Ammon's horn (tissue), 1 donor: ENCODE measurements at regions not wholly inside any gene's neighbourhood (a gene's known extent, or its start where the extent isn't known, plus 50 kb on each side); places are given as distances from the start of the nearest gene placed in this dataset.
"Not testable (repeated sequence)": the region's sequence is repeated elsewhere in the genome, so short reads cannot be mapped to it uniquely, and the experiment has no call there.

Experiments used
- DNase-seq: peaks from one replicate; pipeline ENCODE4 v3.0.0-alpha.2; 2016; ENCODE audit warnings: low spot score

DNA sequence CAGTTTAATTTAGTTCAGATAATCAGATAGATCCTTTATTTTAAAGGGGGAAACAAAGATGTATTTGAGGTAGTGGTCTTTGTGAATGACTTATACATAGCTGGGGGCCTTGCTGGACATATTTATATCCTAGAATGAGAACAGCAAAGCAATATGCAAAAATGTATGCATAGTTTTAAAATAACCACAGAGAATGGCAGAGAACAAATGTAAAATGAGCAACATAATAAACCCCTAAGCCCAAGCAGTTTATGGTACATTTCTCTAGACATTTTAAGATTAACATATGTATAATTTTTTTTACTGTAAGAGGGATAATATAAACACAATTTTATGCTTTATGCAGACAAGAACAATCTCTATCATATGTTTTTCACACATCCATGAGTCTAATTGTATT, 434.2 kb upstream of the SMIM31 start:
- no peak for DNase-seq

DNA sequence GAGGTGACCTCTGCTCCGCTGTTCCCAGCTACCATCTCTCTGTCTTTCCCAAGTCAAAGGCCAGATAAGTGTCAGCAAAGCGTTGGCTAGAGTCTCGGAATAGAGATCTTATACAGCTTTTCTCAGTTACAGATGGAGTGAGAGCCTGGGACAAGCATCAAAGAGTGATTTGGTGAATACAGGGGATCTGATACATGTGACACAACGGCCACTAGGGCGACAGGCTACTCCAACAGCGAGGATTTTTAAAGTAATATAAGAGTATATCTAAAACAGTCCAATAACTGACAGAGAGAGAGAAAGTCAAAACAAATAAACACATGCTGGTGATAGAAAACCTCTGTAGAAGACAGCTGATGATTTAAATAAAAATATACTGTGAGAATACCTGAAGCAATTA, 433.1 kb upstream of the SMIM31 start:
- DNase-seq = no peak

DNA sequence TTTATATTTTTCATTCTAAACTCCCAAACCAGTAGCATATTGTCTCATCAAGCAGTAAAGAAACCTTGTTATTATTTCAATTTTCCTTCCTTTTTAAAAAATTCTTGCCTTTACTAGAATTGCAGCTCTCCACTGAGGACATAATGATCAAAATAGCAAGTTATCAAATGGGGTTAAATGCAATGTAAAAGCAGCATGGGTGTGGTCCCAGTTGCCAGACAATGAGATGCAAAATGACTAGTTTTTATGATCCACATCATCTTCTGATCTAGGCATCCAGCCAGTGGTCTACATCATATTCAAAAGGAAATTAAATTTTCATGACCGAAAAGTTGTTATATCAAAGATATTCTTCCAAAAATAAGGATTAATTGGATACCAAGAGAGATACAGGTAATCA, 427.9 kb upstream of the SMIM31 start:
- no peak for DNase-seq

DNA sequence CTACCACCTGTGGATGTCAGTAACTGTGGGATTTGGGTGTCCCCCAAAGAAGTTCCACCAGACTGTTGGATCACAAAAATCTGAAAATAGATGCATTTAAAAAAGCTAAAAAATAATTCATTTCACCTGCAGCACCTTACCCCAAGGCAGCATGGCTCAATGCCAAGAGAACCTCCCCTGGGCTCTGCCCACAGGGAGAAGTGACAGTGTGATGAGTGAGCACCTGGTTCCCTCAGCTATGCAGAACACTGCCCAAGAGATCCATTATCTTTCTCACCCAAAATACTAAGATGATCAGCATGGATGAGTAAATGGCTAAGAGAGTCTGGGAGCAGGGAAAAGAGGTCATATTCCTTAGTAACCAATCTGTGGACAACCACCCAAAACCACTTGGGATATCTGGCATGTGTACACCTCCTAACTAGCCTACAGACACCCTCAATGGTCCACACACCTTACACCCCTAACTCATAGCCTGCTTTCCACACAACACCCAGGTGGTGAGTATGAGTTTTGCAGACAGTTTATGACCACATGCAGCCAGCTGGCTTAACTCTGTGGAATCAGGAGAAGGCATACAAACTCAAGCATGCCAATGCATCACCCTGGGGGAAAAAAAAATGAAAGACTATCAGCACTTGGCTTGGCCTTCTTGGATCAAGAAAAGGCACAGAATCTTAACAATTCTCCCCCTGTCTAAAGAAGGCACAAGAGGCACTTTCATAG, 416.5 kb upstream of the SMIM31 start:
- no peak for DNase-seq

DNA sequence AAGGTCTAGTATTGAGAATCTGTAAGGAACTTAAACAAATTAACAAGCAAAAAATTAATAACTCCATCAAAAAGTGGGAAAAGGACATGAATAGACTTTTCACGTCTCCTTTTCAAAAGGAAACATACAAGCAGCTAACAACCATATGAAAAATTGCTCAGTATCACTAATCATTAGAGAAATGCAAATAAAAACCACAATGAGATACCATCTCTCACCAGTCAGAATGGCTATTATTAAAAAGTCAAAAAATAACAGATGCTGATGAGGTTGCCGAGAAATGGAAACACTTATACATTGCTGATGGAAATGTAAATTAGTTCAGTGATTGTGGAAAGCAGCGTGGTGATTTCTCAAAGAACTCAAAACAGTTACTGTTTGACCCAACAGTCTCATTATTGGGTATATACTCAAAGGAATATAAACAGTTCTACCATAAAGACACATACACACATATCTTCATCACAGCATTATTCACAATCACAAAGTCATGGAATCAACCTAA, 410.4 kb upstream of the SMIM31 start:
- DNase-seq = no peak

DNA sequence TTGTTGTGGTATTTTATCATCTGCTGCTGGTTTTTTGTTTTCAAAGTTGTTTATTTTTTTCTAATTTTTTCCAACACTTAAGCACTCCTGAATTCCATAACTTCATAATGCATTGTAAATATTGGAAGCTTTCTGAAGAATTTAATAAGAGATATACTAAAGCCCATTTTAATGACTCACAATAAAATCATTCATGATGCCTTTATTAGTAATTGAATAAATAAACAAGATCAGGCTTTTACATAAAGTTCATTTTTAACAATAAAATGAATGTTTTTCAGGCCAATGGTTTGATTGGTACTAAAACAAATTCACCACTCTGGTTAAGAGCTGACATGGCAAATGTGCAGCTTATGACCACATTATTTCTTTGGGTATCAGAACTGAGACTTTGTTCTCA, 408.2 kb upstream of the SMIM31 start:
- no peak for DNase-seq

DNA sequence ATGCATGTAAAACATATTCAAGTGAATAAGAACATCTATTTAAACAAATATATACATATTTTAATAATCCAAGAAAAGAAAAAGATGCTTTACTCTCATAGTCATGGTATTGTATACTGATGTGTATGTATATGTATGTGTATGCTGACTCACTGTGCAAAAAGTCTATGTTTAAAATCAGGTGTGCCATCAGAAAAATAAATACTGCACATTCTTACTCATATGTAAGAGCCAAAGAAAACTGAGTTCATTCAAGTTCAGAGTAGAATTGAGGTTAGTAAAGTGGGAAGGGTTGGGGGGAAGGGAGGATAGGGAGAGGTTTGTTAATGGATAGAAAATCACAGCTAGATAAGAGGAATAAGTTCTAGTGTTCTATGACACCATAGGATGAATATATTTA, 403.9 kb upstream of the SMIM31 start:
- DNase-seq = no peak

DNA sequence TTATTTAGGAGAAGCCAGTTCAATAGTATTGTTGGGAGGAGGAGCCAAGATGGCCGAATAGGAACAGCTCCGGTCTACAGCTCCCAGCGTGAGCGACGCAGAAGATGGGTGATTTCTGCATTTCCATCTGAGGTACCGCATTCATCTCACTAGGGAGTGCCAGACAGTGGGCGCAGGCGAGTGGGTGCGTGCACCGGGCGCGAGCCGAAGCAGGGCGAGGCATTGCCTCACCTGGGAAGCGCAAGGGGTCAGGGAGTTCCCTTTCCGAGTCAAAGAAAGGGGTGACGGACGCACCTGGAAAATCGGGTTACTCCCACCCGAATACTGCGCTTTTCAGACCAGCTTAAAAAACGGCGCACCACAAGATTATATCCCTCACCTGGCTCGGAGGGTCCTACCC, 403.2 kb upstream of the SMIM31 start:
- DNase-seq = not testable (repeated sequence)

DNA sequence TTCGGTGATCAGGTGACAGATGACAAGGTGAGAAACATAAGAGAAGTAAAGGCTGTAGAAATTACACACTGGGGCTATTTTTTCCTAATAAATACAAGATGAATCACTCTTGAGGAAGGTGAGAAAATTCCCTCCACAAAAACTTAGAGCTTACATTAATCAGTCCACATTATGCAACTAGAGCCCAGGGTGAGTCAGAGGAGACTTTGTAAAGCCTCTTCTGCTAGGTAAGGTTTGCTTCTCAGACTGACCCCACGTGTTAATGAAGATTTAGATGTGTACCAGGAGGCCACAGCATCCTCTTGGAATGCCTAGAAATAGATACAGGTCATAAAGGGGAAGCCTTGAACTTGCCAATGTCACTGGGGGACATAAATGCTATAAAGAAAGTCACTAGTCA, 396.0 kb upstream of the SMIM31 start:
- DNase-seq = no peak

DNA sequence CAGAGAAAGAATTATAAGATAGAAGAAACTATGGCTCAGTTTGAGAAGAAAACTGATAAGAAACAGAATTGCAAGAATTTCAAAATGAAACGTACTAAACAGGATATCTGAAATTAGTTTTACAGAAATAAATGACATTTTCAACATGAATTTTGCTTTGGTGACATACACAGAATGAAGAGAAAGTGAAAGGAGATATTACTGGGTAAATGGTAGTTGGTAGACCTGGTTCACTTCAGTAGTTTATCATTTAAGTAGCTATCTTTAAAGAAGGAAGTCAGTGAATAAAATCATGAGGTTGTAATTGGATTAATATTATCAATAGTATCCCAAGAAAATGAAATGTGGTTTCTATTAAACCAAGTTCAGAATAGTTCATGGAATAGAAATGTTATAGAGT, 395.5 kb upstream of the SMIM31 start:
- no peak for DNase-seq

DNA sequence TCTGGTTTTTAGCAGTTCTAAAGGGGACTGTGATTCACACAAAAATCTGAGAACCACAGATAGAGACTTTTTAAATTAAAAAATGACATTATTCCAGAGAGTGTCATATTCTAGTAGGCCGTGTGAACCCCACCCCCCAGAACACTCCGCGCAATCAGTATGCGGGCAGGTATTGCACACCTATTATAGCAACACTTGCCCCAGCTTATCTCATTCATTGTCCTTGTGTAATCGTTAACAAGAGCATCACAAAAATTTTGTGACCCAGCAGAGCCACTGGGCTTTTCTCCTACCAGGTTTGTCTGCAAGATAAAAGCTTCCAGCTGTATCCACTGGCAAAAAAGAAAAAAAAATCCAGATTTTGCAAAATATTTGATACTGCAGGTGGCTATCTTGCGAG, 394.1 kb upstream of the SMIM31 start:
- no peak for DNase-seq

DNA sequence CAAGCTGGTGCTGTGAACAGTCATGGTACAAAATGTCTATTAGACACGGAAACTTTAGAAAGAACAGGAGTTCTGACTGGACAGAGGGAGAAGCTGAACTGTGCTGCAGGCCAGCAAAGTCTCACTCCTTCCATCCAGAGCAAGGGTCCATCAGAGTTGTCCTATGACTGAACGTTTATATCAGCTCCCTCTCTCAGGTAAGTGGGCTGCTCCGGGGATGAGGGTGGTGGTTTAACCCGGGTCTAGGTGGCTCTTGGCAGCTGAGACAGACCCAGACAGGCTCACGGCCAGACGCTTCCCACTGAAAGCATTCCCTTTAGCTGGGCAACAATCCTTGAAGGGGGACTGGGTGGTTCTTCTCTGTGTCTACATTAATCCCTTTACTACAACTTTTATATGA, 385.0 kb upstream of the SMIM31 start:
- no peak for DNase-seq

DNA sequence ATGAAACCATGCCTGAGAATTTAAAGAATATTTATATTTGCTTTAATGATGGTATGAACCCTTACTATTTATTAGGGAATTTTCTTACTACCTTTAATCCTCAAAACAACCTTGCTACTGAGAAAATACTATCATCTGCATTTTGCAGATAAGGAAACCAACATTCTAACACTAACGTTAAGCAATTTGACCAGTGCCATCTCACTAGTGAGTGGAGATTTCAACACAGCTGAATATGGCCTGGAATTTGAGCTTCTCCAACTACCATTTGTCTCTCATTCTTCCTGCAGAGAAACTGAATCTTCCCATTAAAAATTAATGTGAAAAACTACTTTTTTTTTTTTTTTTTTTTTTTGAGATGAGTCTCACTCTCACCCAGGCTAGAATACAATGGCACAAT, 380.9 kb upstream of the SMIM31 start:
- no peak for DNase-seq

DNA sequence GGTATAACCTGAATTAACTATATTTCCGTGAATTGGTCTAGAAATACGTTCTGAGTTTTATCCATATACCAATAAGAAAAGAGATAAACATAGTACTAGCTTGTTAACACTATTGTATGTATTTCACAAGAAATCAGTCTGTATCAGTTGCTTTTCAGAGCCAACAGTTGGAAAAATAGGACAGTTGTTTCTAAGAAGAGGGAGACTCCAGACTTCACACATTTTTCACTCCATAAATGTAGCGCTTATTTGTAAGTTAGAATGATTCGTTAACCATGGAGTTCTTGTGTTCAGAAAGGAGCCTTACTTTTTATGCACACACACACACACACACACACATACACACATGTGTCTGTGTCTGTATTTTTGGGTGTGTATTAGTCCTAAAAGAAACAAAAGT, 376.7 kb upstream of the SMIM31 start:
- no peak for DNase-seq

DNA sequence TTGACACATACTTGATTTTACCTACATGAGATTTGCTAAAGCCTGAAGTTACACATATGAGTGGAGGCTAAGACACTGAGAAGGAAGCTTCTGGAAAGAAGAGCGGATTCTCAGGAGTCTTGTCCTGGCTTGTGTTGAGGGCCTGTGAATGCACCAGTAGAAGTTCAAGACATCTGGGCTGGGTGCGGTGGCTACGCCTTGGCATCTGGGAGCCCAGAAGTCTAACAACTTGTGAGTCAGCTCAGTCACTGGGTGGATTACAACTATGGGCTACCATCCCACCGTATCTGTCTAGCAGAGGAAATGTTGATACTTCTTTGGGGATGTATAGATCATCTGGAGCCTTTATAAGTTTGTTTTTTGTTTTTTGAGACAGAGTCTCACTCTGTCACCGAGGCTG, 375.6 kb upstream of the SMIM31 start:
- no peak for DNase-seq

DNA sequence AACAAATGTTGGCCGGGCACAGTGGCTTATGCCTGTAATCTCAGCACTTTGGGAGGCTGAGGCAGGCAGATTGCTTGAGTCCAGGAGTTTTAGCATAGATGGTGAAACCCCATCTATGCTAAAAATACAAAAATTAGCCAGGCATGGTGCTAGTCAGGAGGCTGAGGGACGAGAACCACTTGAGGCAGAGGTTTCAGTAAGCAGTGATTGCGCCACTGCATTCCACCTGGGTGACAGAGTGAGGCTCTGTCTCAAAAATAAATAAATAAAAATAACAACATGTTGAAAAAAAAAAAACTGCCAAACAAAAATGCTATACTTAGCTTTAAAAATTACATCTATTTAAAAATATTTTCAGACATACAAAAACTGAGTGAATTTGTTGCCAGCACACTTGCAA, 374.2 kb upstream of the SMIM31 start:
- no peak for DNase-seq

DNA sequence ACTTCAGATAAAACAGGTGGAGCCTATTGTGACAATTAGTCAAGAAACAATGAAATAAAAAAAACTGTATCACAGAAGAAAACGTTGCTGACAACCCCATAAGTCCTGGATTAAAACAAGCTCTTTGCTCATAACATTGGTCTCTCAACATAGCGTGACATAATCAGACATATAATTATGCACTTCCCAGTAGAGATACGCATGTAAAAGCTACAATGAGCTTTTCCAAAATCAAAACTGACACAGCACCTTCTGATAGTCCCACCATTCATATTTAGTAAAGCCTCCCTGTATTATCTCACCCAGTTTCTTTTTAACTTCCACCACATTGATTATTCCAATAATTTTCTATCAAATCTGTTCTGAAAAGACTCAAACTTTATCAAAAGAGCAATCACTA, 372.1 kb upstream of the SMIM31 start:
- no peak for DNase-seq

DNA sequence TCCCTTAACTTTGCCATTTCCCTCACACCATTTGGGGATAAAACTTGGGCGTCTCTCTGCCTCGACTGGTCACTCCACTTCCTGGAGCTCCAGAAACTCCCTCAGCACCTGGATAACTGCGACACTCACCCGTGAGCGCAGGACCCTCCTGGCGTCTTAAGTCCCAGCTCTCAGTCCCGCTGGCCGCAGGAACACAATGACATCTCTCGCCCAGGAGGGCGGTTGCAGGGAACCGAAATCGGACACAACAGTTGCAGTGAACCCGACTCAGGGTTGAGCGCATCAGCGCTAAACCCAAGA, 370.9 kb upstream of the SMIM31 start:
- DNase-seq = no peak

DNA sequence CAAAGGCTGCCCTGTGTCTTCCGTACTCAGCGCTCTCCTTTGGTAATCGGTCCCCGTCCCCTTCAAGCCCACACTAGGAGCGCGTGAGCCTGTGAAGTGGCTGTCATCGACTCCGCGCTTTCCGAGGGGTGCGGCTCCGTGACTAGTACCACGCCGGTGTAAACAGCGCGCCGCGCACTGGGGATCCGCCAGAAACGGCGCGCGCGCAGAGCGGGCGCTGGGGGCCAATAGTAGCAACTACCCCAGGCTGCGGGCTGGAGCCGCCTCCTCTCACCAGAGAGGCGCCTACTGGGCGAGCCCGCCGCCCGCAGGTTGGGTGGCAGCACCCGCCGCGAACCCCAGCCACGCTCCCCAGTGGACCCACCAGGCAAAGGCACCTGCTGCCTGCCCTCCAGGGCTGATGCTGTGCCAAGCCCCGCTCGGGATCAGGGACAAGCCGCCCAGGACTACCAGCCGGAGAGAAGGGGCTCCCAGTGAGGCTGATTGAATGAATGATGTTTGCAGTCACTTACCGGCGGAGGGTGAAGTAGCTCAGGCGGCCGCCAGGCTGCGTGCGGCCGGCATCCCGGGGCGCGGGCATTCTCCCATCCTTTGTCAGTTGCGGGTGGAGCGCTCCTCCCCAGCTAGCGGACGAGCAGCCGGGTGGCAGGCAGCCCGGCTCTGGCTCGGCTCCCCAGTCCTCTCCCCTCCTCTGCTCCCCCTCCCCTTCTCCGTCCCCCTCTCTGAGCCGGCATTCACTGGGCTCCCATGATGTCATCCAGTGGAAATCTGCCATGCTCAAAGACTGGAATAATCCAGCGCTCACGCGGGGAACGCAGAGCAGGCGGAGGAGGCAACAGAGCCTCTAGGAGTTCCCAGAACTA, 370.3 kb upstream of the SMIM31 start:
- DNase-seq = peak; percentile 96

DNA sequence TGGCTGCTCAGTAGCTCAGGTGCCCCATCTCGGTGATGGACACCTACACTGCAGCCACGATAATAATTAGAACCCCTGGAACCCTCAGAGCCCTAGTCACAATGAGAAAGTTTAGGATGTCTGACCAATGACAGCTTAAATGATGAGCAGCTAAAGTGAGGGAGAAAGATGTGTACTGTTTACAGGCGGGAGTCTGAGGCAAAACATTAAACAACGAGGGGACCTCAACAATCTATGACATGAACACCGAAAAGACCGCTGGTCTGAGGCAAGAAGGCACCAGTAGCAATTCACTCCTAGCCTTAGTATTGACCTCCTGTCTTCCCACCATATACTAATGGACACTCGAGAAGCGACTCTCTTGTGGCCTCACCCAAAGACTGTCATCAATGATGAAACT, 369.5 kb upstream of the SMIM31 start:
- peak; percentile 16 for DNase-seq

DNA sequence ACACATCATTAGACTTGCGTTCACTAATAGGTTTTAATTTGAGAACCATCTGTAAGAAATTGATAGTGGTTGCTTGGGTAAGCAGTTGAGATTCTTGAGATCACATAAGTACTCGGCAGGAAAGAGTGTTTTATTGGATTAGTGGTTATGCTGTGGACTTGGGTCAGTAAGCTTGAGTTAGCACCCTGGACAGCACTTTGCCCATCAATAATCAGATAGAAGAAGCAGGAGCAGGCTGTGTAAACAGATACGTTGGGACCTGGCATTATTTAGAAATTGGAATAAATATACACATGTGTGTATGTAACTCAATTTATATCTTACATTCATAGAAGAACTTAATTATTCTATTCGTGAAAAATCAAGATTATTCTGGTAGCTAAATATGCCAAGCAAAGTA, 357.5 kb upstream of the SMIM31 start:
- no peak for DNase-seq

DNA sequence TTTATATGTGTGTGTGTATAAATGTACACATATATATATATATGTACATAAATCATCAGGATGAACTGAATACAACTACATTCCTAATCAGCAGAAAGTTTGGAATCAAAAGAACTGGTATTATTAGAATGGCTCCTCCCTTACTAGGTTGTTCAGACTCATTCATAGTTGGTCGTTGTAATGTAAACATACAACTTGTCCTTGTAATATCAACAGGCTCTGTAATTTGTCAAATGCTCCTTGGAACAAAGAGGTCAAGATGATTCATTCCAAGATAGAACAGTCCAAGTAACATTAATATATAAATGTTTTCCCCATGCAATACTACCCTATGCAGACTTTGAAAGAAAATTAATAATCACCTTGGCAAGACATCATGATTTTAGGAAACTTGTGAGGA, 351.4 kb upstream of the SMIM31 start:
- DNase-seq = no peak

DNA sequence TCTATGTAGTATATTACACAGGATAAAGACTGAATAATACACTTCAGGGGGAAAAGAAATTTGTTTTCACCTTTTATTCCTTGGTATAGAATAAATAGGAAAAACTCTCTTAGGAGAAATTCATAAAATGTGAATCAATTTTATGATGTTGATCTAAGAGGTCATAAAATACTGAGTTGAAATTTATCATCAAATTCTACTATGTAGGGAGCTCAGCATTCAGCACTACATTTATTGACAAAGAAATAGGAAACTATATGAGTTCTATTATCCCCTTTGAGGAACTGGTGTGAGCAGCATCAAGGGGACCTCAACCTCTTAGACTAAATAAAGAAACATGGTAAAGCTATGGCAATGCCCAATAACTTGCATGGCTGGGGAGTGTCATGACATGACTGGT, 348.2 kb upstream of the SMIM31 start:
- no peak for DNase-seq

DNA sequence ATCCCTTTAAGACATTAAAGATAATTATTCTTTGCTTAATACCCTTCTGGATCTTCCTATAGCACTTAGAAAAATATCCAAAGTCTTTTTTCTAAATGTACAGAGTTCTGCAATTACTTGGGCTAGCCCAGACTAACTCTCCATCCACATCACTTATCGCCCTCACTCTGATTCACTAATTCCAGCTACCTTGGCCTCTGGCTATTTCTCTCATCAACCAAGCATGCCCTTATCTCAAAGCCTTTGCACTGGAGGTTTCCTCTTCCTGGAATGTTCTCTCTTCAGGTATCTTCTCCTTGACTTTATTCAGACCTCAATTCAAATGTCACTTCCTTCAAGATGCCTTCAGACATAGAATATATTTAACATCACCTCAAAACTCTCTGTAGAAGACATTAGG, 345.1 kb upstream of the SMIM31 start:
- DNase-seq = no peak
